CD1c-positive myeloid dendritic cell (primary cell): ENCODE measurements at regions not wholly inside any gene's neighbourhood (a gene's known extent, or its start where the extent isn't known, plus 50 kb on each side); places are given as distances from the start of the nearest gene placed in this dataset.
"Not testable (repeated sequence)": the region's sequence is repeated elsewhere in the genome, so short reads cannot be mapped to it uniquely, and the experiment has no call there.

ENCODE experiments used
- DNase-seq: peaks from one replicate; pipeline ENCODE4 v3.0.0-alpha.2; 2016; ENCODE audit errors: extremely low spot score

DNA sequence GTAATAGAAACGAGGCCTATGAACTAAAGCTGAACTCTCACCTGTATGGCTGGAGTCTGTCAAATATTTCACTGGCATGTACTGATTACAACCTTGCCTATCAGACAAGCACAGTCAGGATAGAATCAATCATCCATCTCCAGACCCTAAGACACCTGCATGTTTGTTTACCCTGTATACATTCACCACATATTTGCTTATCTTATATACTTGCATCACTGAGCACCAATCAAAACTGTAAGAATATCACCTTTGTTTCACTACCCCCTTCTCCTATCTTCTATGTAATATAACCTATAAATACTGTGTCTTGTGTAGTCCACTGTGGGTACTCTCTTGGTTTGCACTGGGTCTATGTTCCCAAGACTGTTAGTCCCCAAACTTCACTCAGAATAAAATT lies 1085.7 kb downstream of the TAF11L14 start:
- no peak for DNase-seq

DNA sequence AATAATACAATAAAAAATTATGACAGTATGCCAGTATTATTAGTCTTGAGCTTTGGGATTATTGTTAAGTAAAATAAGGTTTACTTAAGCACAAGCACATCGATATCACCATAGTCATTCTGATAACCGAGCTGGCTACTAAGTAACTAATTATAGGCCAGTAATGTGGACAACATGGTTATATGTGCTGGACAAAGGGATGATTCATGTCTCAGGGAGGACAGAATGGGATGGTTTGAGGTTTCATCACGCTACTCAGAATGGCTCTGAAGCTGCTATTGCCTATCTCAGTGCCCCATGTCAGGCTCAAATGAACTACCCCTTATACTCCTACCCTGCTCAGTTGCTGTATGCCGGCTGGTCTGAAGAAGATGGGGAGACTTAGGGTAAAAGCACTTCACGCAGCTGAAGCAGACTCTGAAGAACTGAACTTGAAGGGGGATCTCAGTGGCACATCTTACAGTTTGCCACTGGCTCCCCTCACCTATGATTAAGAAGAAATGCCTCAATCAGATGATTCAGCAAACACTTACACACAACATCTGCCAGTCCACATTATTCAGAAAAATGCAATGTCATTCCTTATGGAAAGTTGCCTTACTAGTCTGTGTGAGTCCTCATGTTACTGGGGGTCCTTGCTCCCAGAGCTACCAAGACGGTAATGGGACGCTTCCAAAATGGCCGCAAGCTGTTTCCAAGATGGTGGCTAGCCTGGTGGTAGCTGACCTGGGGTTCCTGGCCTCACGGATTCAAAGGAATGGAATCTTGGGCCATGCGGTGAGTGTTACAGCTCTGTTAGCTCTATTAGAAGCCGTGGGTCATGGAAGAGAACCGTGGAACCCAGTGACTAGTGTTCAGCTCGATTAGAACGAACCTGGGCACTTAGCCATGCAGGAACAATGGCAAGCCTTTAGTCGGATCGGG lies 1098.6 kb downstream of the TAF11L14 start:
- no peak for DNase-seq

DNA sequence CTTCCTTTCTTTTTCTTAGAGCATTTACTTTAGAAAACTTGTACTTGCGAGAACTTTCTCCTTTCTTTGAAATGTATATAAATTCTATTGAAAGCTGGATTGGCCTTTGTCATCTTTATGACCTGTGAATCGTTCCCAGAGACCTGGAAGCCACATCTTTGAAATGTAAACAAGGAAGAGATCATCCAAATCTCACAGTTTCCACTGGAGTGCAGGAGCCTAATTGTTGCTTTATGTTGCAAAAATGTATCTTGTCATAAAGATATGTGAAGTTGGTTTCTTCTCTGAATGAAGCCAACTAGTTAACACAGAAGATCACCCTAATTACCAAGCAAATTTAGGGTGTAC lies 1101.8 kb downstream of the TAF11L14 start:
- no peak for DNase-seq

DNA sequence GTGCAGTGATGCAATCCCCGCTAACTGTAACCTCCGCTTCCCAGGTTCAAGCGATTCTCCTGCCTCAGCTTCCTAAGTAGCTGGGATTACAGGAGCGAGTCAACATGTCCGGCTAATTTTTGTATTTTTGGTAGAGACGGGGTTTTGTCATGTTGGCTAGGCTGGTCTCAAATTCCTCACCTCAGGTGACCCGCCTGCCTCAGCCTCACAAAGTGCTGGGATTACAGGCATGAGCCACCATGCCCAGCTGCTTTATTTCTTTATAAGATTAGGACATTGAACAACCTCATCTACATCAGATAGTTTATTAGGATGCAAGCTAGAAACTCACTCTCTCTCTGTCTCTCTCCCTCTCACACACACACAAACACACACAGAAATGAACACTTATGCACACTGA lies 1102.5 kb downstream of the TAF11L14 start:
- DNase-seq: not testable (repeated sequence)

DNA sequence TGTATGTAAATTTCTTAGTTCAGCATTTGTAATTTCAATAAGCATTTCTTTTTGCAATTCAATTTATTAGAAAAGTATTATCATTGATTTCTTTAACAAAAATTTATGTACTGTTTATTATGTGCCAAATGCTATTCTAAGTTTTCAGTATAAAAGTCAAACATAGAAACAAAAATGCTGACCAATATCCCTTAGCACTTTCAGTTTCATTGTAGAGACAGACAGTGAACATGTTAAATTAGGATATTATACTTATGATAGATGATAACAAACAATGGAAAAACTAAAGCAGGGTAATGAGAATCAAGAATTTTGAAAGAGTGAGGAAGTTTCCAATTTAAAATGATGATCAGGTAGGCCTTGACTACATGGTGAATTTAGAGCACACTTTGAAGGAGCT lies 1106.0 kb downstream of the TAF11L14 start:
- no peak for DNase-seq

DNA sequence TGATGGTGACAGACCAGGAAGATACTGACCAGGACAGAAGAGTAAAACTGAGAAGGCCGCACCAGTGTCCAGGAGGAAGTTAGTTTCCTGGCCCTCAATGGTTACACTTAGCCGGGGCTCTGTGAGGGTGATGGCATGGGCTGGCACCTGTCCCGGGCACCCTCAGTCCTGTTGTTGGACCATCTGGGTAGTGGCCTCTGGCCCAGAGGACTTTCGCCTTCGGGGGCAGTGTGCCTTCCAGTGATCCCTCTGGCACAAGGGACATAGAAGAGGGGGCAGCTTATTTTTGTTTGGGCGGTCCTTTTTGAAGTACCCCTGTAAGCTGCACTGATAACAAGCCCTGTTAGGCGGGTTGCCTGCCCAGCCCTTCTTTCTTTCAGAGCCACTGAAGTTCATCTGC lies 1108.6 kb downstream of the TAF11L14 start:
- DNase-seq: no peak

DNA sequence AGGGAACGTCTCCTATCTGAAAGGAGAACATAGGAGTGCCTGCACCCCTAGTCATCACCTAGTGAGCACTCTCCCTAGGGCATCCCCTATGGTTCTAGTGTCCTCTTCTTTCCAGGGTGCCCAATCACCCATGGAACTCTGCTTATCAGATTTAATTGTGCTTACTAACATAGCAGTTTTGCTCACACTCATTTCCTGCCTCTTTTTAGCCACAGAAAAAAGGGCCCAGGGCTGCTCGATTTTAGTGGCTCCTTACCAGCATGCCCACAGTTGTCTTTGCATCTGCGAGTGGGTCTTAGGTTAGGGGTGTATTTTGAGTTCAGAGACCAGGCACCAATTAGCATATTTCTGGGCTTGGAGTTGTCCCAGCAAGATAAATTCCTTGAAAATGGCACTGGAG lies 1110.2 kb downstream of the TAF11L14 start:
- no peak for DNase-seq

DNA sequence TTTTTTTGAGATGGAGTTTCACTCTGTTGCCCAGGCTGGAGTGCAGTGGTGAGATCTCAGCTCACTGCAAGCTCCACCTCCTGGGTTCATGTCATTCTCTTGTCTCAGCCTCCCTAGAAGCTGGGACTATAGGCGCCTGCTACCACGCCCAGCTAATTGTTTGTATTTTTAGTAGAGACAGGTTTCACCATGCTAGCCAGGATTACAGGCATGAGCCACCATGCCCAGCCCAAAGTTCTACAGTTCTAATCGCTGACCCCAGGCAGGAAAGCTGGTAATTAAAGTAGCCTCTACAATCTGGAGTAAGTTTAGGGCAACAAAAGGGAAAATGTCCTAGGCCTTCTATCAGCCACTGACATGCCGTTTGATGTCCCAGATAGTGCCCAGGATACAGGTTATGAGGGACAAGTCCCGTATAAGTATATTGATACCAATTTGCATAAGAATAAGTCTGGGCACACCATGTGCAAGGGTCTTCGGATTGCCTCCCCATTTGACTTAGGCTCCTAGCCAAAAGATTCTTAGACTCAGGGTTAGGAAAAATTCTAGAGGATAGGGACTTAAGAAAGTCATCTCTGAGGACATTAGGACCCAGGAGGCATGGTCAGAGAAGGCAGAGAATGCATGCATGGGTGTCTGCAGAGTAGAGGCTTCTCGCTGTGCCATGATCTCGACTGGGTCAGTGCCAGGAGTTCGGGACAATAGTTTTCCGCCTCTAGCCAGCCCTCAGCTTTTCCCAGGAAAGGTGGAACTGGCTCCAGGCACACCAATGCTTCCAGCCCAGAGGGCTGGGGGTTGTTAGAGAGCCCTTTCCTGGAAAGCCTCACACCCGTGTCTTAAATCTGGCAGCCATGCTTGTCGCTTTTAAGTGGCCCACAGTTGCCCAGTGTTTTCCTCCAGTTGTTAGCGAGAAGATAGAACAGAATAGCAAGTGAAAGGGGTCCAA lies 1111.1 kb downstream of the TAF11L14 start:
- DNase-seq: peak; percentile 9

DNA sequence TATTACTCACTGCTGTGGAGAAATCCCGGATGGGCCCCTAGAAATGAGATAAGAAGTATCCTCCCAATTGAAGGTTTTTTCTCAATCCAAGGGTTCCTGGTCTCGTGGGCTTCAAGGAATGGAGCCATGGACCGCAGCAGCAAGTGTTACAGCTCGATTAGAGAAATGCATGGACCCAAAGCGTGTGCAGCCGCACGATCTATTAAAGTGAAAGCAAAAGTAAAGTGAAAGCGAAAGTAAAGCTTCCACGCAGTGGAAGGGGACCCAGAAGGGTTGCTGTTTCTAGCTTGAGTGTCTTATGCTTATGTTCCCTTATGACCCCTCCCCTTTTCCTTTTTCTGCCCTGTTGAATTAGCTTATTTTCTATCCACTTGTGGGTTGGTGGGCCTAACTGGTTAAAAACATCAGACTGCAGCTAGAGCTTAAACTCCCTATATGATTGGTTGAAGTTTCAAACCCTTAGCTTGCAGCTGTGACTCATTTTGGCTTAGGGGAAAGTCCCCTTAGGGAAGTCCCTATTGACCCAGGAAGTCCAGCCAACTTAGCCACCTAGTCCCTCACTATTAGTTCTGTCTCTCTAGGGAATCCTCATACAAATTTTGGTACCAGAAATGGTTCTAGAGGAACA lies 1111.8 kb downstream of the TAF11L14 start:
- DNase-seq: peak; percentile 77

DNA sequence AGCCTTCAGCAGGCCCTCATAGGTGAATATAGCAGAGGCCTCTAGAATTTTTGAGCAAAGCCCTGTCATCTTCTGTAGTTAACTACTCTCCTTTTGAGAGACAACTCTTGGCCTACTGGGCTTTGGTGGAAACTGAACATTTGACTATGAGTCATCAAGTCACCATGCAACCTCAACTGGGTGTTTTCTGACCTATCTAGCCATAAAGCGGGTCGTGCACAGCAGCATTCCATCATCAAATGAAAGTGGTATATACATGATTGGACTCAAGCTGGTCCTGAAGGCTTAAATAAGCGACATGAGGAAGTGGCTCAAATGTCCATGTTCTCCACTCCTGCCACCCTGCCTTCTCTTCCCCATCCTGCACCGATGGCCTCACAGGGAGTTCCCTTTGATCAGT lies 1115.5 kb downstream of the TAF11L14 start:
- peak; percentile 4 for DNase-seq

DNA sequence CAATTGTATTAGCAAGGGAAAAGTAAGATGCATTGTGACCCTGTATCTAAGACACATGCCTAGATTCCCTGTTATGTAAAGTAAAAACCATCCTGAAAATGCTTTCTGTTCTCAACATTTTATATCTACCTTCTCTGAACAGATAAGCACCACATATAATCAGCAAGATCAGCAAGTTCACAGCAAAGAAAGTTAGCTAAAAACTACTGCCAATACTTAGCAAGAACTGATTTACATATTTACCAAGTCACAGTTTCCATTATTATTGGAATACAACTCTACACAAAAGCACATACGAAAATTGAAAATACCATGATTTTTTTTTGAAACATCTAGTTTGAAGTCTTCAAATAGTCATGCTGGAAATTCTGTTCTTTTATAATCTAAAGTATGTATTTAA lies 1118.1 kb downstream of the TAF11L14 start:
- DNase-seq: no peak

DNA sequence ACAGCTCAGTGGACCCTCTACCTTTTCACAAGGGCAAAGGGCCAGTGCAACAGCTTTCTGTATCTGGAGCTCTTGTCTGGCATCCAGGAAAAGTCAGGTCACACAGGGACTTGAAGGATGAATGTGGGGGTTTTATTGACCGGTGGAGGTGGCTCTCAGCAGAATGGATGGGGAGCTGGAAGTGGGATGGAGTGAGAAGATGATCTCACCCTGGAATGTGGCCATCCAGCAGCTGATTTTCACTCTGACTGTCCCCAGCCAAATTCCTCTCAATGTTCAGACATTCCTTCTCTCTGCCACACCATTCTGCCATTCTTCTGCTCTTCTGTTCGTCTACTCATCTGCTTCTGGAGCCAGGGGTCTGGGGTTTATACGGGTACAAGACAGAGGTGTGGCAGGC lies 1119.9 kb downstream of the TAF11L14 start:
- DNase-seq: no peak

DNA sequence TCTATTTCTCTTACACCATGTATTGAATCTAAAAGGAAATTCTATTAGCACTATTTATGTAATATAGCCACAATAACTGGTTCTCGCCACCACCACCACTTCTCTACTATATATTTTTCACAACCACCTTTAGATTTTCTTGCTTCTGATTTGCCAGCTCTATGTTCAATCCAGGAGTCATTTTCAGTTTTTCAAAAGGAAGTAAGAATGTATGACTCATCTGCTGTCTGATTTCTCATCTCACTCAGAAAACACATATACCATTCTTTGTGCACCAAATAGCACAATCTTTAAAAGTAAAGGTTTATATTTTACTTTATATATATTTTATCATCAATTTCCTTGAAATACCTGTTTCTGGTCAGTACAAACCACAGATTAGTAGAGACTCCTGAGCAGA lies 1127.5 kb downstream of the TAF11L14 start:
- DNase-seq: peak; percentile 13

DNA sequence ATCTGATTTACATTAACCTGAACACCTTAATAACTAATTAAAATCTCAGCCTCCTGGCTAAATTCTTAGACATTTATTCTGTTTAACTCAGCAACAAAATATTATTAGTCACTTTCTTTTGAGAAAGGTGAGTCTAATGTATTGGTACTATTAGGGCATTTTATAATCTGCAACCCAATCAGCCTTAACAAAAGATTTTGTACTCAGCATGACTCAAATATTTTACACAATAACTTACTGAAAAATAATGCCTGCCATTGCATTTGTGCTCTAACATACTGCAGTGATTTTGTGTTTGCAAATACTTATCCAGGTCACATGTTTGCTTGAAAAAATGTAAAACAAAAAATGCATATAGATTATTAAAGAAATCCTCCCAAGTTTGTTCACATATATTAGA lies 1129.9 kb downstream of the TAF11L14 start:
- no peak for DNase-seq

DNA sequence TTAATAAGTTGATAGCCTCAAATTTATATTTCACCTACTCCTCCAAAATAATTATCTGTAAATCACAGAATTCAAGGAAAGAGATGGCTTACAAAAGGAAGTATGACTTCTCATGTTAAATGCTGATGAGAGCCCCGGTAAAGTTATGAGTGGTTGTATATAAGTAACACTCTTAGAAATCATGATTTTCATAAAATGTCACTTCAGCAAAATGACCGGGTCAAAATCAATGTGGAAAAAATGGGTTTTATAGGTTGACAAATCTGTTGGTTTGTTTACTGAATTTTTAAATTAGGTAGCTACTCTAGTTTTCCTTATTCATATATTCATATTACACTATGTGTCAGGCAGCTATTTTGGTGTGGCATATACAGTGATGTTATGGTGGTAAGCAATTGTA lies 1131.0 kb downstream of the TAF11L14 start:
- DNase-seq: no peak

DNA sequence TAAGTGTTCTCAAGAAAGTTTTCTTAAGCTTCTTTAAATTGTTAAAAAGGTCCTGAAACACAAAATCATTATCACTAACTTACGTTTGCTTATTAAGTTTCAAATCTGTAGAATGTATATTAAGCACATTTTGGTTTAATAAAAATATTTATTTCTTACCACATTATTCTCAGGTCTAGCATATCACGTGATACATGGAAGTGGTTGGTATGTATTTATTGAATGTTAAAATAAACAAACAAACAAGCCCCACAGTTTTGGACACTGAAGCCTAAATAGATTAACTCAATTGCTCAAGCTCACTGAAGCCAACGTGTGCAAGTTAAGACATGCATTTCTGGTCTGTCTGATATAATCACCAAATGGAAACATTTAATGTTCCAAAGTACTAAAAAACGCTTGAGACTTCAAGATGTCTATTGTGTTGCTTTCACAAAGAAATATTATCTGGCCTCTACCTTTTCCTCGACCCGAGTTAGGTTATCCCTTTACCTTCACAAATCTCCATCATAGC lies 1136.9 kb downstream of the TAF11L14 start:
- DNase-seq: no peak

DNA sequence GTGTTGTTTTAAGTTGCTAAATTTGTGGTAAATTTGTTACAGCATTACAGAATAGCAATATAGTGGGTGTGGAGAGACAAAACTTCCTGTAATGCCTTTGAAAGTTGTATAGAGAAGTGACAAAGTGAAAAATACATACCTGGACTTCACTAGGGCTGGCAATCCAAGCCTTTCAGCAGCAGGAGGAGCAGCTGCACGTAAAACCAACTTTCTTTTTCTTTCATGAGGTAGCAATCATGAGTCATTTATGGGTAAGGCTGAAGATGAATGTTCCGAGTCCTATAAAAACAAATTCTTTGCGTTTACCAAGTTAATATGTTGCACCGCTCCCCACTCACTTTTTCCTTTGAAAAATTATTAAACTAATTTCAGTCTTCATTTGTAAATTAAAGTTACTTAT lies 1138.2 kb downstream of the TAF11L14 start:
- DNase-seq: no peak

DNA sequence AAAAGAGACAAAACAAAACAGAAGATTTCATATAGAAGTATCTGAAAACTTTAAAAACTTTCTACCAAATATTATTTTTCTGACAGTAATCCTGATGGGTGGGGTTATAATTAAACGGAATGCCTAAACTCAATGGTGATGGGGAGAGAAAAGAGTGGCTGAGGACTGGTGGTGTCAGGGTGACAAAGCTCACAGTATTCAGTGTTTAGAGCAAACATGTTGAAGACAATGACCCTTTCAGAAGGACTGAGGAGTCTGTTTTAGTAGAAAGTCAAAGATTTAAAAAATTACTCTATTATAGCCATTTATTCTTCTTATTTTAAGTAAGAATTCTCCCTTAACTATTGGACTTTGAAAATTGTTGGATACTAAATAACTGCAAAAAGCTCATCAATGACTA lies 1144.0 kb downstream of the TAF11L14 start:
- DNase-seq: no peak

DNA sequence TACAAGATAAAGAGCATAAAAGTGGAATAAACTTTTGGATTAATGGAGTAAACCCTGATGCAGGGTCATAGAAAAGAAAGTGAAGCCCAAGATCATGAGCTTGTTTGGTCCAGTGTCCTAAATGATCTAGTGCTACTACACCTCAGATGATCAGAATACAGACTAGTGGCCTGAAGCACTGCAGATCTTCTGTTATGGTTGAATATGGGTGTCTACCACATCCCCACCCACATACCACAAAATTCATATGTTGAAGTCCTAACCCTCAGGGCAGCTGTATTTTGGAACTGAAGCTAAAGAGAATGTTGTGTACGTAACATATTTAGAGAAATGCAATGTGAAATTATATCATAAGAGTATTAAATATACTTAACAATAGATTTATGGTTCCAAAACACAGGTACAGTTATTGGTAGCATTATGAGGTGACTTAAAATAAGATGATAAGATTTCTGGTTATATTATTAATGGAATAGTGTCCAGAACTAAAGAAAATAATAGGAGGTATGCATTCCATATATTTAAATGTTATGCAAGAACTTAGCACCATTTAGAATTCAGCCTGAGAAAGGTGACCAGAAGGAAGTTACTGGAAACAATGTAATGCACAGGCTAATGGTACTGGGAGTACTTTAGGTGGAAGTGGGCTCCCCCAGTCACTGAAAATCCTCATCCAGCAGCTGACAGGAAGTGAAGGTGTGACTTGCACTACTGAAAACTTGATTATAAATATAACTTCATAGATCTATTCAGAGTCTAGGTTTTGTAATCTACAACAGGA lies 1155.1 kb downstream of the TAF11L14 start:
- DNase-seq: no peak

DNA sequence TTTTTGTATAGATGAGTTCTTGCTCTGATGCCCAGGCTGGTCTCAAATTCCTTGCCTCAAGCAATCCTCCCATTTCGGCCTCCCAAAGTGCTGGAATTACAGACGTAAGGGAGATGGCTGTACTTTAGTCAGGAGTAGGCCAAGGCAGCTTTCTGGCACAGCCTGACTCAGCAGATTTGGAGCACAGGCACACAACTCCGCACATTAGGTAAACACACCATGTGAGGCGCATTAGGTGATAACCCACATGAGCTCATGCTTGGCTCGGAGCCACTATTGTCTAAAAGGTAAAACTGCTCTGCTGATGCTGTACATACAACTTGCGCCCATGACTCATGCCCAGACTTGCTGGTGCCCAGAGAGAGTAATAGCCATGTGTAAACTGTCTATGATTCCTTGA lies 1157.9 kb downstream of the TAF11L14 start:
- DNase-seq: no peak

DNA sequence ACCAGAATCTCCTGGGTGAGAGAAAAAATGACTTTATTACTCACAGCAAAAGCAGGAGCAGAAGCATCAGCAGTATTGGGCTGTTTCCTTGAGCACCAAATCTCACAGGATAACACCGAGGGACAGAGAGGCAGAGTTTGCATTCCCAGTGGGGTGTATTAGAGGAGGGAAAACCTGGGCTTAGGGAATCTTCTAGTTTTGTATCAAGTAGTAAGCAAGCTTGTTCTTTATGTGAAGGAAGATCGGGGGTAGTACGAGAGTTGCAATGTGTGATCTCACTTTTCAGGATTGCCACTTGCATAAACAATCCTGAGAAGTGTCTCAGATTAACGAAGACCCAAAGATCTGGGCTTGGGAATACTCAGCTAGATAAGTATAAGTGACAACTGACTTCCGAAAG lies 1163.0 kb downstream of the TAF11L14 start:
- DNase-seq: no peak
